Immature natural killer cell (primary cell): ENCODE measurements at regions not wholly inside any gene's neighbourhood (a gene's known extent, or its start where the extent isn't known, plus 50 kb on each side); places are given as distances from the start of the nearest gene placed in this dataset.

ENCODE experiments used
- DNase-seq, 3 donors: peaks; one replicate each; pipeline ENCODE4 v3.0.0; 2022; ENCODE audit warnings: mixed read lengths in 1 of 3
- H3K27ac Mint-ChIP-seq, 6 donors: one replicate each; pipeline ENCODE4 v1.8.0; 2020; ENCODE audit warnings: mixed read lengths in 6 of 6, mild to moderate bottlenecking in 5 of 6, inconsistent platforms in 4 of 6, moderate library complexity in 3 of 6
- H3K27me3 Mint-ChIP-seq, 3 donors: one replicate each; pipeline ENCODE4 v1.8.0; 2020 to 2021; ENCODE audit warnings: low read depth in 3 of 3, mild to moderate bottlenecking in 3 of 3, mixed read lengths in 3 of 3, moderate library complexity in 3 of 3, inconsistent platforms in 1 of 3
- H3K36me3 Mint-ChIP-seq, 3 donors: one replicate each; pipeline ENCODE4 v1.8.0; 2020; ENCODE audit warnings: mixed read lengths in 3 of 3, inconsistent platforms in 2 of 3, mild to moderate bottlenecking in 2 of 3
- H3K4me1 Mint-ChIP-seq, 2 donors: one replicate each; pipeline ENCODE4 v1.8.0; 2020; ENCODE audit warnings: inconsistent platforms in 2 of 2, mild to moderate bottlenecking in 2 of 2, mixed read lengths in 2 of 2, moderate library complexity in 1 of 2
- H3K4me3 Mint-ChIP-seq, 5 donors: one replicate each; pipeline ENCODE4 v1.8.0; 2020; ENCODE audit warnings: mild to moderate bottlenecking in 5 of 5, mixed read lengths in 5 of 5, inconsistent platforms in 3 of 5, moderate library complexity in 3 of 5
- H3K9me3 Mint-ChIP-seq, 6 donors: one replicate each; pipeline ENCODE4 v1.8.0; 2020; ENCODE audit warnings: mild to moderate bottlenecking in 6 of 6, mixed read lengths in 6 of 6, inconsistent platforms in 4 of 6, moderate library complexity in 3 of 6

DNA sequence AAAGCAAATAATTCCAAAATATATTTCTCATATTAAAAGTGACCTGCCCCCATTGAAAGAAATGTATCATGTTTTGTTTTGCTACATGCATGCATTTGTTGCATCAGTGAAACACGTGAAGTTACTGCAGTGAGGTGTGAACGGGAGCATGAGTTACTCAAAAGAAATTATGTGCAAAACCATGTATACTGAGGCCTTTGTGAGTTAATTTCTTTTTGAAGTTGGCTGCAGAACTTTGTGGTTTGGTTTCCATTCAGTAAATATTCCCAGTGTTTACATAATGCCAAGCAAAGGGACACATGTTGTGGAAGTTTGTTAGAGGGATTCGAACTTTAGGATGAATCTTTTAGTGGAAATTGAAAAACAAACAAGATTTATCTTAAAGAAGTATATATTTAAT, 619.4 kb upstream of the ADAMTS5 start:
- Mint-ChIP-seq H3K4me3 (no peak overlapping the region), H3K27me3 (peaks cover 0 to 2% (median 1%) of the 10 kb centered on the region in 3 donors)
- no peak for DNase-seq

DNA sequence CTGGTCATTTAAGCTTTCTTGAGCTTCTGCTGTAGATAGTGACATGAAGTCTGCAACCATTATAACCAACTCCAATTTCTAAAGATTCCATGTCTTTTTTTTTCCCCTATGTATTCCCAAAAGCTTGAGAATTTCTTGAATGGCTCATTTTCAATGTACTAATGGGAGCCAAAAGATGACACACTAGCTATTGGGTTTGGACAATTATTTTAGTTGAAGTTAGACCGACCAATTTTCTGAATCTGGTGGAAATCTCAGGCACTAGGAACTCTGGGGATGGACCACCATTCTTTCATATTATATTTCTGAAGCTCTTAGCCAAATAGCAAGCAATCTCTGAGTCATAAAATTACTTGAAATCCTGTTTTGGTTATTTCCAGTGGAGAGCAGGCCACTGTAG, 617.4 kb upstream of the ADAMTS5 start:
- H3K9me3 Mint-ChIP-seq = peaks cover 0 to 4% (median 2%) of the 10 kb centered on the region in 6 donors
- H3K4me3 Mint-ChIP-seq = no peak overlapping the region
- no peak for DNase-seq
- H3K27ac Mint-ChIP-seq = no peak overlapping the region
- H3K4me1 Mint-ChIP-seq = no peaks in the 10 kb centered on the region
- no peaks in the 10 kb centered on the region for H3K36me3 Mint-ChIP-seq
- H3K27me3 Mint-ChIP-seq = peaks cover 0 to 2% (median 1%) of the 10 kb centered on the region in 3 donors

More for the DNA sequence above, 619.4 kb upstream of the ADAMTS5 start:
- no peaks in the 10 kb centered on the region for H3K36me3 Mint-ChIP-seq
- H3K27ac Mint-ChIP-seq = no peak overlapping the region
- H3K9me3 Mint-ChIP-seq = peaks cover 0 to 6% (median 2%) of the 10 kb centered on the region in 6 donors
- no peaks in the 10 kb centered on the region for H3K4me1 Mint-ChIP-seq

DNA sequence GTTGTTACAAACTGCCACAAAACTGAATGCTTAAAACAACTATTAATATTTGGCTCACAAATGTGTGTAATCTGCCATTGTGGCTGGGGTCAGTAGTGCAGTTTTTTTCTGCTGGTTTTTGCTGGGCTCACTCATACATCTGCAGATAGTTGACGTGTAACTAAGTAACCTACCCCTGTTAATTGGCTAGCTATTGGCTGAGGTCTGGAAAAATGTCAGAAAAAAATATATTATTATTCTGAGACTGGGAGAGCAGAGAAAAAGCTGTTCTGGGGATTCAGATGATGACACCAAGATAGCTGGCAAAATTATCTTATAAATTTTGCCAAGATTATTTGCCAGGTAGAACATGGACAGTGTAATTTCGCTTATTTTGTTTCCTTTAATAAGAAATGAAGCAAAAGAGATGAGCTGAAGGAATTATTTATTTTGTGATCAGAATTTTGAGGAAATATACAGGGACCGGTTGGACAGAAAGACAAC, 616.1 kb upstream of the ADAMTS5 start:
- H3K9me3 Mint-ChIP-seq = peaks cover 0 to 11% (median 2%) of the 10 kb centered on the region in 6 donors
- no peak overlapping the region for H3K27ac Mint-ChIP-seq
- H3K27me3 Mint-ChIP-seq = peaks cover 0 to 1% (median 0%) of the 10 kb centered on the region in 3 donors
- no peaks in the 10 kb centered on the region for H3K4me1 Mint-ChIP-seq
- no peak overlapping the region for H3K4me3 Mint-ChIP-seq
- H3K36me3 Mint-ChIP-seq = no peaks in the 10 kb centered on the region
- DNase-seq = no peak

- peaks cover 0 to 11% (median 2%) of the 10 kb centered on the region in 6 donors for H3K9me3 Mint-ChIP-seq
- no peaks in the 10 kb centered on the region for H3K4me1 Mint-ChIP-seq
- no peaks in the 10 kb centered on the region for H3K36me3 Mint-ChIP-seq
- peaks cover 0 to 1% (median 0%) of the 10 kb centered on the region in 3 donors for H3K27me3 Mint-ChIP-seq
- H3K4me3 Mint-ChIP-seq = no peak overlapping the region
- H3K27ac Mint-ChIP-seq = no peak overlapping the region
- no peak for DNase-seq
Observed at GRCh38 chr21:27582246-27582947, 615.5 kb upstream of the ADAMTS5 start.

GRCh38 chr21:27581168-27581567, 614.3 kb upstream of the ADAMTS5 start:
- no peak for DNase-seq
- no peaks in the 10 kb centered on the region for H3K4me1 Mint-ChIP-seq
- peaks cover 0 to 1% (median 0%) of the 10 kb centered on the region in 3 donors for H3K27me3 Mint-ChIP-seq
- no peak overlapping the region for H3K27ac Mint-ChIP-seq
- H3K36me3 Mint-ChIP-seq = no peaks in the 10 kb centered on the region
- no peak overlapping the region for H3K4me3 Mint-ChIP-seq
- peaks cover 0 to 11% (median 2%) of the 10 kb centered on the region in 6 donors for H3K9me3 Mint-ChIP-seq

- H3K27ac Mint-ChIP-seq = no peak overlapping the region
- peaks cover 0 to 1% (median 0%) of the 10 kb centered on the region in 3 donors for H3K27me3 Mint-ChIP-seq
- H3K4me3 Mint-ChIP-seq = no peak overlapping the region
Observed at GRCh38 chr21:27580276-27580675, 613.4 kb upstream of the ADAMTS5 start.

GRCh38 chr21:27578741-27579265, 611.9 kb upstream of the ADAMTS5 start:
- DNase-seq = no peak
- Mint-ChIP-seq H3K27ac (no peak overlapping the region), H3K4me3 (no peak overlapping the region), H3K4me1 (no peaks in the 10 kb centered on the region), H3K36me3 (no peaks in the 10 kb centered on the region), H3K27me3 (no peaks in the 10 kb centered on the region), H3K9me3 (peaks cover 0 to 11% (median 2%) of the 10 kb centered on the region in 6 donors)

More at GRCh38 chr21:27580276-27580675, 613.4 kb upstream of the ADAMTS5 start:
- H3K36me3 Mint-ChIP-seq = no peaks in the 10 kb centered on the region
- no peaks in the 10 kb centered on the region for H3K4me1 Mint-ChIP-seq
- no peak for DNase-seq
- peaks cover 0 to 11% (median under 1%) of the 10 kb centered on the region in 6 donors for H3K9me3 Mint-ChIP-seq

DNA sequence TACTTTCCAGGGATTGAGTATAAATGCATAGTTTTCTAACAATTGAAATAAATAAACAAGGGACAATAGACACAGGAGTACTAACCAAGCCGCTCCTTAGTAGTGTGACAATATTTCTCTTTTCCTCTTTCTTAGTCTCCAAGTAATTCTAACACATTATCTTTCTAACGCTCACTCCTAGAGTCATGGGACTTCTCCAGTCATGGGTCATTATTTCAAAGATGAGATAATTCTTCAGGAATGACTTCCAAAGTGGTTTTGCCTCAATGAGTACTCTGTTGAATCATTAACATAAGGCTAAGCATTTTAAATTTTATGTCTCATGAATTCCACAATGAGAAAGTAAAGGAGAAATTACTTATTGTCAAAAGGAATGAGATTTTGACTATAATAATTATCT, 605.8 kb upstream of the ADAMTS5 start:
- no peak for DNase-seq
- no peak overlapping the region for H3K4me3 Mint-ChIP-seq
- H3K4me1 Mint-ChIP-seq = no peaks in the 10 kb centered on the region
- H3K36me3 Mint-ChIP-seq = no peaks in the 10 kb centered on the region
- no peaks in the 10 kb centered on the region for H3K27me3 Mint-ChIP-seq
- no peak overlapping the region for H3K27ac Mint-ChIP-seq
- H3K9me3 Mint-ChIP-seq = peaks cover 0 to 7% (median 0%) of the 10 kb centered on the region in 6 donors

DNA sequence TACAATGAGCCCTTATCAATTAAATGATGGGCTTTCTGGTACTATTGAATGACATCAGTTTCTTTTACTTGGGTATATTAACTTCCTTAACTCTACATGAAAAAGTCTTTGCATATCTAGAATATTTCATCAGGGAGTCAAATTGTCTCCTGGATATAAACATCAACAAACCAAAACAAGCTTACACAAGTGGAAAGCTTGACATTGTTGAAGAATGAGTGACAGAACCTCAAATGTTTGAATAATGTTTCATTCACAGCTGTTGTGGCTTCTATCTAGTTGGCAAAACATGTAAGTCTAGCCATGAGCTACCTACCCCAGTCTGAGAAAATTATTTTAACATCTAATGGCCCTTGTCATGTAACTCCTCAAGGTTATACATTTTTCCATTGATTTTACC, 604.8 kb upstream of the ADAMTS5 start:
- Mint-ChIP-seq H3K27ac (no peak overlapping the region), H3K36me3 (no peaks in the 10 kb centered on the region), H3K9me3 (peaks cover 0 to 7% (median 0%) of the 10 kb centered on the region in 6 donors), H3K4me1 (no peaks in the 10 kb centered on the region), H3K4me3 (no peak overlapping the region), H3K27me3 (no peaks in the 10 kb centered on the region)
- DNase-seq = no peak

DNA sequence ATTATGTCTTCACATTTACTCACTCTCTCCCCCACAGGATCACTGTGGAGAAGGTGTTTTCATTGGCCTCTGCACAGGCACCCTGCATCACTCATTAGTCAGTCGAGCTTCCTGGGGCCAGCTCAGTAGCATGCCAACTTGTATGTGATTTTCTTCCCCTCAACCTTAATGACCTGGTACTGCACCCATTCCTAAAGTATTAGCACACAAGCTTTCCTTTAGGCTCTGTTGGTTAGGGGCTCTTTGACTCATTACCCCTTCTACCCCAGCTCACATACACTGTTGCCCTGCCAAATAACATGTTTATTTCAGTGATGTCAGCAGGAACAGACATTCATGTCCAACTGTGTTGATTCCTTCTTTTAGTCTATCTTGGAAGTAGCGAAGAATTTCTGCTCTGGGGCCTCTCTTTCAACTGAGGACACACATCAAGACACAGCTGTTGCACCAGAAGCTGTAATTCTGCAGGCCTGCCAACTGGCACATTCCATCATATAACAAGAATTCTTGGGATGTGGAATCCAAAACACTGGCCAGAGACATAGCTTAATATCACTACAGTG, 603.5 kb upstream of the ADAMTS5 start:
- no peak for DNase-seq
- Mint-ChIP-seq H3K27ac (no peak overlapping the region), H3K36me3 (no peaks in the 10 kb centered on the region), H3K27me3 (peaks cover 0 to 3% (median 0%) of the 10 kb centered on the region in 3 donors), H3K9me3 (peaks cover 0 to 7% (median 0%) of the 10 kb centered on the region in 6 donors), H3K4me1 (no peaks in the 10 kb centered on the region), H3K4me3 (no peak overlapping the region)

DNA sequence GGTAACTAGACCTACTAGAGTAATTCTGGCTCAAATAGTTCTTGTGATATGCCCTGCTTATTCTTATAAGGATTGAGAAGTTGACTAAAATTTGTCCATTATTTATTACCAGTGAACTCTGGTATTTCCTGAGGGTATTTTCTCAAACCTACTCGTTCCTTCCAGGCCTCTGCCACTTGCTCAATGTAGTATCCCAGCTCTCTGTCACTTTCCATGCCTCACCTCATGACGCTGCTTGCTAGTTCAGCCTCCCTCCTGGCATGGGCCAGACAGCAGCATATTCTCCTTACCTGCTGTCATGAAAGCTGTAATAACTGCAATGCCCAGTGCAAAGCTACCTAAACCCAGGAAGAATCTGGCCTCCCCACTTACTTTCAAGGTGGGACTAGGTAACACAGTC, 602.9 kb upstream of the ADAMTS5 start:
- no peaks in the 10 kb centered on the region for H3K36me3 Mint-ChIP-seq
- H3K9me3 Mint-ChIP-seq = peaks cover 0 to 7% (median 0%) of the 10 kb centered on the region in 6 donors
- H3K27me3 Mint-ChIP-seq = peaks cover 0 to 3% (median 0%) of the 10 kb centered on the region in 3 donors
- no peaks in the 10 kb centered on the region for H3K4me1 Mint-ChIP-seq
- no peak overlapping the region for H3K4me3 Mint-ChIP-seq
- H3K27ac Mint-ChIP-seq = no peak overlapping the region
- no peak for DNase-seq

DNA sequence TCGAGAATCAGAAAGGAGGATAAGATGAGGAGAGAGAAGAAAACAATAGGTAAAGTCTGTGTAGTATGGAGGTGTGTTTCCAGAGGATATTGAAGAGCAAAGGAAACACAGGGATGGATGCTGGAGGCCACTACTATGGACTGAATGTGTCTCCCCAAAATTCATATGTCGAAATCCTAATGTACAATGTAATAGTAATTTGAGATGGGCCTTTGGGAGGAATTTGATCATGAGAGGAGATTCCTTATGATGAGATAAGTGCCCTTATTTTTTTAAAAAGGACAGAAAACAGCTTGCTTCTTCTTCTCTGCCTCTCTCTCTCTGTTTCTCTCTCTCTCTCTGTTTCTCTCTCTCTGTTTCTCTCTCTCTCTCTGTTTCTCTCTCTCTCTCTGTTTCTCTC, 602.2 kb upstream of the ADAMTS5 start:
- Mint-ChIP-seq H3K4me1 (no peaks in the 10 kb centered on the region), H3K4me3 (no peak overlapping the region), H3K36me3 (no peaks in the 10 kb centered on the region), H3K27ac (no peak overlapping the region), H3K27me3 (peaks cover 0 to 3% (median 0%) of the 10 kb centered on the region in 3 donors), H3K9me3 (peaks cover 0 to 7% (median 0%) of the 10 kb centered on the region in 6 donors)
- DNase-seq = no peak

DNA sequence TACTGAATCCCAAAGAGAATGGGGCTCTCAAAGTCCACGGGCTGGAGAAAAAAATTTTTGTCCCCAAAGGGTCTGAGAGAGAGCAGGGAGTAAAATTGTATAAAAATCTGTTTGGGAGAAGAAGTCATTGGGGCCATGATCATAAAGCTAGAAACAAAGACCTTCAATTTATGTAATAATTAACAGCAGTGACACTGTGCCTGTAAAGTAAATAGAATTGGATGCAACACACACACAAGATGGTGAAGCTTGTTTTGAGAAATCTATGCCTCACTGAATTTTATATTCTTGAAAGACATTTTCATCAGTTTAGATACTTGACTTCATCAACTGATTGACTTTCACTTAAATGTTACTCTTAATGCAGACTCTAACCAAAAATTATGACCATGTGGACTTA, 600.5 kb upstream of the ADAMTS5 start:
- H3K27me3 Mint-ChIP-seq = peaks cover 0 to 3% (median 0%) of the 10 kb centered on the region in 3 donors
- no peaks in the 10 kb centered on the region for H3K36me3 Mint-ChIP-seq
- H3K4me1 Mint-ChIP-seq = no peaks in the 10 kb centered on the region
- no peak for DNase-seq
- no peak overlapping the region for H3K4me3 Mint-ChIP-seq
- H3K27ac Mint-ChIP-seq = no peak overlapping the region
- H3K9me3 Mint-ChIP-seq = peaks cover 0 to 2% (median 0%) of the 10 kb centered on the region in 6 donors

- DNase-seq = no peak
- H3K4me1 Mint-ChIP-seq = no peaks in the 10 kb centered on the region
- no peak overlapping the region for H3K4me3 Mint-ChIP-seq
- H3K36me3 Mint-ChIP-seq = no peaks in the 10 kb centered on the region
- H3K27me3 Mint-ChIP-seq = peaks cover 0 to 3% (median 0%) of the 10 kb centered on the region in 3 donors
- H3K27ac Mint-ChIP-seq = no peak overlapping the region
- peaks cover 0 to 2% (median 0%) of the 10 kb centered on the region in 6 donors for H3K9me3 Mint-ChIP-seq
Observed at GRCh38 chr21:27566521-27566920, 599.6 kb upstream of the ADAMTS5 start.
